SK-N-SH (cell line): ENCODE measurements at regions not wholly inside any gene's neighbourhood (a gene's known extent, or its start where the extent isn't known, plus 50 kb on each side); places are given as distances from the start of the nearest gene placed in this dataset.

Experiments used
- CTCF ChIA-PET: fragments of 300-600, 350-600 bp; formaldehyde crosslinking; extraction: SDS; loops from one replicate; lab custom pipeline; 2021; lab: Yijun Ruan, JAX
- POLR2A ChIA-PET: fragments of 350-600 bp; sonication (Branson Sonifier 250); formaldehyde crosslinking; extraction: SDS; loops from one replicate; lab custom pipeline; 2020; ENCODE audit warnings: antibody characterized with exemption, inconsistent platforms; lab: Yijun Ruan, JAX
- DNase-seq: peaks from one replicate; pipeline ENCODE4 v3.0.0; 2012
- H2AFZ ChIP-seq: fragments of 200-600 bp; sonication (generic); 2 replicates; pipeline ENCODE4 v1.8.1; 2016; ENCODE audit warnings: antibody characterized with exemption, mild to moderate bottlenecking, low read depth
- H3F3A ChIP-seq: fragments of 200-600 bp; sonication (generic); replicated peaks from 2 replicates; pipeline ENCODE3; 2016; ENCODE audit warnings: antibody characterized with exemption, mild to moderate bottlenecking; ENCODE audit not compliant: insufficient read depth
- H3K27ac ChIP-seq, 2 experiments: fragments of 200-500 bp in 1 of 2; fragments of 200-600 bp in 1 of 2; sonication (Bioruptor generic) in 1 of 2; sonication (generic), shearing (Covaris generic) in 1 of 2; 2 replicates each; pipeline versions ENCODE4 v1.5.1 to v1.6.1; 2014 to 2016; ENCODE audit warnings: low read depth in 2 of 2, inconsistent platforms in 1 of 2, low read length in 1 of 2, mild to moderate bottlenecking in 1 of 2, mixed read lengths in 1 of 2
- H3K27me3 ChIP-seq: fragments of 200-600 bp; sonication (generic), shearing (Covaris generic); 2 replicates; pipeline ENCODE4 v1.6.1; 2016; ENCODE audit warnings: mixed run types; ENCODE audit not compliant: insufficient read depth
- H3K36me3 ChIP-seq, 2 experiments: fragments of 200-500 bp in 1 of 2; fragments of 200-600 bp in 1 of 2; sonication (Bioruptor generic) in 1 of 2; sonication (generic) in 1 of 2; replicated peaks in 1 of 2; 2 replicates each; pipeline versions ENCODE3 to v1.5.1; 2014 to 2016; ENCODE audit warnings: low read length in 1 of 2, mild to moderate bottlenecking in 1 of 2; ENCODE audit not compliant: insufficient read depth in 2 of 2, control insufficient read depth in 1 of 2
- H3K4me1 ChIP-seq, 2 experiments: fragments of 200-500 bp in 1 of 2; fragments of 200-600 bp in 1 of 2; sonication (Bioruptor generic) in 1 of 2; sonication (generic), shearing (Covaris generic) in 1 of 2; 2 replicates each; pipeline versions ENCODE4 v1.5.1 to v1.6.1; 2014 to 2016; ENCODE audit warnings: low read depth in 1 of 2, low read length in 1 of 2, mixed run types in 1 of 2; ENCODE audit not compliant: insufficient read depth in 2 of 2, control insufficient read depth in 1 of 2
- H3K4me2 ChIP-seq: fragments of 200-600 bp; sonication (generic), shearing (Covaris generic); 2 replicates; pipeline ENCODE4 v1.6.1; 2017; ENCODE audit warnings: mixed run types
- H3K4me3 ChIP-seq, 2 experiments: fragments of 200-500 bp in 1 of 2; fragments of 200-600 bp in 1 of 2; sonication (Bioruptor generic) in 1 of 2; sonication (generic), shearing (Covaris generic) in 1 of 2; 2 replicates each; pipeline versions ENCODE4 v1.5.1 to v1.8.1; 2014 to 2016; ENCODE audit warnings: low read depth in 2 of 2, inconsistent platforms in 1 of 2, low read length in 1 of 2, mild to moderate bottlenecking in 1 of 2, mixed read lengths in 1 of 2, moderate library complexity in 1 of 2
- H3K79me2 ChIP-seq: fragments of 200-600 bp; sonication (generic); 2 replicates; pipeline ENCODE4 v1.8.1; 2017; ENCODE audit warnings: mild to moderate bottlenecking; ENCODE audit not compliant: insufficient read depth
- H3K9ac ChIP-seq: fragments of 200-600 bp; sonication (generic); 2 replicates; pipeline ENCODE4 v1.6.1; 2017; ENCODE audit warnings: mixed run types
- H3K9me2 ChIP-seq: fragments of 200-600 bp; sonication (generic); 2 replicates; pipeline ENCODE4 v1.6.1; 2017; ENCODE audit warnings: mixed run types
- H3K9me3 ChIP-seq: fragments of 200-600 bp; sonication (generic); 2 replicates; pipeline ENCODE4 v1.6.1; 2017; ENCODE audit warnings: mixed run types, mild to moderate bottlenecking, moderate library complexity
- H4K20me1 ChIP-seq: fragments of 200-600 bp; sonication (generic); 2 replicates; pipeline ENCODE4 v1.6.1; 2017; ENCODE audit warnings: mild to moderate bottlenecking, mixed run types; ENCODE audit not compliant: insufficient read depth
- CHD2 ChIP-seq: fragments of 150-350 bp; IDR thresholded peaks from 2 replicates; pipeline ENCODE4 v1.6.1; 2018; ENCODE audit warnings: low read length; ENCODE audit not compliant: partially characterized antibody
- CTCF ChIP-seq: fragments of 200-600 bp; sonication (generic); IDR thresholded peaks from 2 replicates; pipeline ENCODE4 v1.6.1; 2017; ENCODE audit warnings: antibody characterized with exemption, mild to moderate bottlenecking, moderate library complexity
- ELF1 ChIP-seq: IDR thresholded peaks from 2 replicates; pipeline ENCODE4 v1.4.0; 2012
- EP300 ChIP-seq, 2 experiments: IDR thresholded peaks; 2 replicates each; pipeline versions ENCODE4 v1.4.0 to v1.6.1; 2012; ENCODE audit warnings: borderline replicate concordance in 1 of 2, low read depth in 1 of 2, low read length in 1 of 2
- FOXJ3 ChIP-seq: sonication (generic); formaldehyde crosslinking; IDR thresholded peaks from 2 replicates; pipeline ENCODE4 v1.5.1; 2020; ENCODE audit warnings: mild to moderate bottlenecking, missing genetic modification reagents
- GABPA ChIP-seq: IDR thresholded peaks from 2 replicates; pipeline ENCODE4 v1.4.0; 2012; ENCODE audit warnings: low read depth, mild to moderate bottlenecking
- JUND ChIP-seq: IDR thresholded peaks from 2 replicates; pipeline ENCODE4 v1.4.0; 2012
- MAX ChIP-seq: IDR thresholded peaks from 2 replicates; pipeline ENCODE4 v1.4.0; 2012; ENCODE audit warnings: low read depth
- MXI1 ChIP-seq: IDR thresholded peaks from 2 replicates; pipeline ENCODE4 v1.6.1; 2012; ENCODE audit warnings: mild to moderate bottlenecking, low read depth, low read length, improper control_type of control experiment
- NFIC ChIP-seq: IDR thresholded peaks from 2 replicates; pipeline ENCODE4 v1.4.0; 2012; ENCODE audit warnings: borderline replicate concordance
- NRF1 ChIP-seq: IDR thresholded peaks from 2 replicates; pipeline ENCODE4 v1.6.1; 2012; ENCODE audit warnings: low read depth, mild to moderate bottlenecking, low read length
- RAD21 ChIP-seq: IDR thresholded peaks from 2 replicates; pipeline ENCODE4 v1.6.1; 2012; ENCODE audit warnings: mild to moderate bottlenecking, low read length
- RCOR1 ChIP-seq: fragments of 150-350 bp; IDR thresholded peaks from 2 replicates; pipeline ENCODE4 v1.6.1; 2017; ENCODE audit warnings: antibody characterized with exemption, low read length
- RFX5 ChIP-seq: IDR thresholded peaks from 2 replicates; pipeline ENCODE4 v1.6.1; 2012; ENCODE audit warnings: mild to moderate bottlenecking, improper control_type of control experiment, low read length
- RXRA ChIP-seq: IDR thresholded peaks from 2 replicates; pipeline ENCODE4 v1.4.0; 2012; ENCODE audit warnings: low read depth, mild to moderate bottlenecking, borderline replicate concordance
- SIN3A ChIP-seq: IDR thresholded peaks from 2 replicates; pipeline ENCODE4 v1.6.1; 2012; ENCODE audit warnings: low read depth, mild to moderate bottlenecking, low read length, moderate library complexity, borderline replicate concordance
- TCF12 ChIP-seq: IDR thresholded peaks from 2 replicates; pipeline ENCODE4 v1.4.0; 2012
- TEAD4 ChIP-seq: IDR thresholded peaks from 2 replicates; pipeline ENCODE4 v1.4.0; 2012; ENCODE audit warnings: mild to moderate bottlenecking, borderline replicate concordance; ENCODE audit not compliant: insufficient read depth
- YY1 ChIP-seq: IDR thresholded peaks from 2 replicates; pipeline ENCODE4 v1.4.0; 2012; ENCODE audit warnings: low read depth, mild to moderate bottlenecking
- WGBS: methylation state at CpG from one replicate; pipeline ENCODE4 v1.1.6; 2017; ENCODE audit warnings: low lambda C conversion rate; 5-methylcytosine and 5-hydroxymethylcytosine counted together

GRCh38 chr13:89967701-89968100 lies 1379.8 kb upstream of the MIR17HG start:
- Histone ChIP-seq H3F3A (no peaks in the 10 kb centered on the region), H3K9me2 (no peaks in the 10 kb centered on the region), H3K79me2 (no peaks in the 10 kb centered on the region), H2AFZ (no peak overlapping the region), H3K27me3 (no peaks in the 10 kb centered on the region), H3K4me2 (no peak overlapping the region), H3K9ac (no peak overlapping the region), H3K4me1 (no peaks in the 10 kb centered on the region; a peak in 1 of 4 replicates), H3K4me3 (no peak overlapping the region), H3K27ac (no peak overlapping the region), H4K20me1 (no peaks in the 10 kb centered on the region), H3K36me3 (no peaks in the 10 kb centered on the region), H3K9me3 (no peaks in the 10 kb centered on the region)
- no peak for DNase-seq
- WGBS, result 53% methylated on average over 2 of the region's 2 CpGs
- TF ChIP-seq MAX (no peak), FOXJ3 (CRISPR knock-in tag) (no peak), MXI1 (no peak), NFIC (no peak), RAD21 (no peak), RFX5 (no peak), RXRA (no peak)
- ChIA-PET CTCF (no interaction called here), POLR2A (no interaction called here)

GRCh38 chr13:89968470-89968869 lies 1379.0 kb upstream of the MIR17HG start:
- H3F3A ChIP-seq, result no peaks in the 10 kb centered on the region
- TF ChIP-seq ELF1 (no peak), RCOR1 (no peak), JUND (no peak), CHD2 (no peak), MXI1 (no peak), NRF1 (no peak), FOXJ3 (CRISPR knock-in tag) (no peak), MAX (no peak), CTCF (no peak), GABPA (no peak), TEAD4 (no peak), SIN3A (no peak), RAD21 (no peak), TCF12 (no peak), EP300 (IDR thresholded peaks at IDR 0.05; ENCODE audit: borderline replicate concordance in 1 of 2, low read depth in 1 of 2, low read length in 1 of 2) (no peak), YY1 (no peak)
- TF ChIP-seq, all 33 proteins: peak for 0
- 39% methylated on average over 2 of the region's 2 CpGs for WGBS
- Histone ChIP-seq H3K27me3 (no peaks in the 10 kb centered on the region), H3K79me2 (no peaks in the 10 kb centered on the region), H3K27ac (no peak overlapping the region), H4K20me1 (no peaks in the 10 kb centered on the region), H3K4me1 (no peaks in the 10 kb centered on the region; a peak in 1 of 4 replicates), H2AFZ (no peak overlapping the region), H3K36me3 (no peaks in the 10 kb centered on the region), H3K4me2 (no peak overlapping the region), H3K4me3 (no peak overlapping the region), H3K9me2 (no peaks in the 10 kb centered on the region), H3K9ac (no peak overlapping the region), H3K9me3 (no peaks in the 10 kb centered on the region)
- ChIA-PET CTCF (no interaction called here), POLR2A (no interaction called here)
- no peak for DNase-seq
